HL-60/S4 treated with retinoic acid at 250 ng/mL for 4 days and 3 days (cell line): ENCODE measurements at regions not wholly inside any gene's neighbourhood (a gene's known extent, or its start where the extent isn't known, plus 50 kb on each side); places are given as distances from the start of the nearest gene placed in this dataset.

Experiments used
- in situ Hi-C: fragments of 300-500 bp; cut with MboI; formaldehyde crosslinking; loops from 2 replicates; pipeline ENCODE4 v1.7.0; 2022; ENCODE audit warnings: low sequenced_read_pairs

DNA sequence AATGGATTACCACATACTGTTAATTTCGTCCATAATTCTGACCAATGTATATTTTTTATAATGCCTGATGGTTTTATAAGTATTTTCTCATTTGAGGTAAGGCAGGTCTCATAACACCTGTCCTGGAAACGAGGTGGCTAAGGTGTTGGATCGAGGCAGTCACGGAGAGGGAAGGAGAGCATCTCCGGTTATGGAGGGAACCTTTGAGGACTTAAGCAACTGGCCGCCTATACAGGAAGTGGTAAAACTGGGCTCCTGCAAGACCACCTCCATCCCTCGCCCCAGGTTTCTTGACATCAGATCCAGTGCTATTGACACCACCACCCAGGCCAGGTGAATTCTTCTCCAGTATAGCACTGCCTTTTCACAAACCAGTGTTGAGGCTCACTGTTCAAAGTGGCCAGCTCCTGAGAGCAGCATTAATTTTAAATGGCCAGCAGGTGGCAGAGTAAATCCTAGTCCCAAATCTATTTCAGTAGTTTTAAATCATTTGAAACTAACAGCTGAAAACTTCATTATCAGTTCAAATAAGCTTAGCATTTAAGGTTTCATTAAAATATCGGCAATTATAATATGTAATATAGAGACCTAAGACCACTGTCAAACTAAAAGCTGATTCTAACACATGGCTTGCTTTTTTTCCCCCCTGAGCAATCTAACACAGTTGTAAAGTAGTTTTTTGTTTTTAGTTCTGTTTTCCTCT is 100.8 kb downstream of the PPM1A start:
- in situ Hi-C loops, result loop anchor here (25.0 kb wide), 1 partner anchor 912 kb away; no protein-coding TSS in a partner anchor

GRCh38 chr14:60350366-60350720 is 101.3 kb downstream of the PPM1A start:
- in situ Hi-C loops, result no loop called here

GRCh38 chr14:60353420-60353819 is 104.4 kb downstream of the PPM1A start:
- in situ Hi-C loops, result no loop called here

- in situ Hi-C loops, result no loop called here
Measured at GRCh38 chr14:60355768-60356167, 106.7 kb downstream of the PPM1A start.

DNA sequence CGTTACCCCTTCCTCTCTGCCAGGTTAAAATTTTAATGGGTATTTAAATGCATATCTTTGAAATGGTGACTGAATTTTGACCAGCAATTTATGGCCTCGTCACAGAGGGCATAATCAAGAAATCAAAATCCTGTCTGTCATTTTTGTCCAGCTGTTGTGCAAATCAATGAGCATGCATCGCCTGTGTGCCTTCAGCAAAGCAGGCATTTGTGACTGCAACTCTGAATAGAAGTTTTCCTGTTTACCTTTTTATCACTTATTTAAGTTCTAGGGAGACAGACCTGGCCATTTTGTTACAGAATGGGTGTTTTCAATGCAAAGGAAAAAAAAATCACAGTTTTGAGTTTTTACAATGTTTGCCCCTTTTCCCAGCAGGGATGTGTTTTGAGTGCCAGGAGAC is 107.4 kb downstream of the PPM1A start:
- in situ Hi-C loops, result no loop called here

- in situ Hi-C loops, result no loop called here
Measured at GRCh38 chr14:60356906-60357550, 108.0 kb downstream of the PPM1A start.

DNA sequence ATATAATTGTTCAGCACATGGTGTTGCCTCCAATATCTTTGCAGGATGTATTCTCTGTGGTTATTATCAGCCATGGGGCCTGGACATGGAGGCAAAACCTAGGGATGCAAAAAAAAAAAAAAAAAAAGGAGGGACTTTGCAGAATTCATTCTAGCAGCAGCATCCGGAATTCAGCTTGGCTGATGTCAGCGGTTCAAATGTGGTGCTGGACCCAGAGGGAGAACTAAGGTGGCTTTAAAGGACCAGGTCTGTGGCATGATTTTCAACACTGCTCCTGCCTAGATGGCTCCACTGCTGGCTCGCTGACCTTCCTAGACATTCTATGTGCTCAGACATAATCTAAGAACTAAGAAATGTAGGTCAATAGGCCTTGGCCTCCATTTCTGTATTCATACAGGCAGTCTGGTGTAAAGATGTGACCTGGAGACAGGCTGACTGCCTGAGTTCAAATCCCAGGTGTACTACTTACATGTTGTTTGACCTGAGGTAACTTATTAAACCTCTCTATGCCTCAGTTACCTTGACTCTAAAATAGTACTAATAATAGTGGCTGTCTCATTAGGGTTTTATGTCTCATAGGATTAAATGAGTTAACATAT is 108.6 kb downstream of the PPM1A start:
- in situ Hi-C loops, result no loop called here

DNA sequence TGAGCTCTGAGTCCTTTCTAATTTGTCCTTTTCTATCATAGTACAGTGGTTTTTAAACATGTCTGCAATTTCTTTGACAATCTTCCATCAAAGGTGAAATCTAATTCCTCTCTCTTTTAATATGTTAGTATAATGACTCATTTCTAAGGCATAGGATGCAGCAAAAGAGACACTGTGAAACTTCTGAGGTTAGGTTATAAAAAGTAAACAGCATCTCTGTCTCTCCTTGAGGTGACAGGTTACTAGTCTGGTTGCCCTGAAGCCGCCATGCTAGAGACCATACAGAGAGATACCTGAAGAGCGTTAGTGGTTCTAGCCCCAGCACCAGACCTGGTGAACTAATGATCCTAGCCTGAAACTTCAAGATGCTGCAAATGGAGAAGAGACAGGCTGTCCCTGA is 114.3 kb downstream of the PPM1A start:
- in situ Hi-C loops, result no loop called here

- in situ Hi-C loops, result no loop called here
Measured at GRCh38 chr14:60363687-60364086, 114.7 kb downstream of the PPM1A start.

DNA sequence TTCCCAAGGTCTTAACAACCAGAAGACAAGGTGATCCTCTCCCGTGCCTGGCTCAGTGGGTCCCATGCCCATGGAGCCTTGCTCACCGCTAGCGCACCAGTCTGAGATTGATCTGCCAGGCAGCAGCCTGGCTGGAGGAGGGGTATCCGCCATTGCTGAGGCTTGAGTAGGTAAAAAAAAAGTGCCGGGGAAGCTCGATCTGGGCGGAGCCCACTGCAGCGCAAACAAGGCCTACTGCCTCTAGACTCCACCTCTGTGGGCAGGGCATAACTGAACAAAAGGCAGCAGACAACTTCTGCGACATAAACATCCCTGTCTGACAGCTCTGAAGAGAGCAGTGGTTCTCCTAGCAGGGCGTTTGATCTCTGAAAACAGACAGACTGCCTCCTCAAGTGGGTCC is 104.0 kb downstream of the C14orf39 start:
- in situ Hi-C loops, result no loop called here
